ENCODE measurements at regions not wholly inside any gene's neighbourhood (a gene's known extent, or its start where the extent isn't known, plus 50 kb on each side); places are given as distances from the start of the nearest gene placed in this dataset.

DNA sequence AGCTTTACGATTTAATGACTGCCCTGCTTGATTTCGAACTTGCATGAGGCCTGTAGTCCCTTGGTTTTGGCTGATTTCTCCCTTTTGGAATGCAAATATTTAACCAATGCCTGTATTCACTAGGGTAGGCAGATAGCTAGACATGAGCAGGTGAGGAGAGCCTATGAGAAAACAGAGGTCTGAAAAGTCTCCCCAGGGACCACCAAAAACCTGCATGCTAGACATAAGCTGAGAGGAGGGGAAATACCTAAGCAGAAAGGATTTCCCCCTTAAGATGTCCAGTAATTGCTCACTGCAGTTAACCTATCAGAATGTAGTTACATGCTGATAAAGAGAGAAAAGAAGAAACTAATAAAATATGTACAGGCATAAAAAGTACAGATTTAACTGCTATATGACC lies 667.4 kb upstream of the SEMA6A start:
- Mint-ChIP-seq H3K27ac (ENCODE audit: unreplicated experiment) (no peak overlapping the region), H3K27me3 (ENCODE audit: low read depth) (no peaks in the 10 kb centered on the region), H3K9me3 (peaks cover 5% of the 10 kb centered on the region), H3K4me3 (no peak overlapping the region), H3K4me1 (peaks cover 28% of the 10 kb centered on the region), H3K36me3 (ENCODE audit: low read depth) (peaks cover 3% of the 10 kb centered on the region)
- no peak for DNase-seq (ENCODE audit: low read depth, low spot score)
- TF ChIP-seq, protein P1, sequence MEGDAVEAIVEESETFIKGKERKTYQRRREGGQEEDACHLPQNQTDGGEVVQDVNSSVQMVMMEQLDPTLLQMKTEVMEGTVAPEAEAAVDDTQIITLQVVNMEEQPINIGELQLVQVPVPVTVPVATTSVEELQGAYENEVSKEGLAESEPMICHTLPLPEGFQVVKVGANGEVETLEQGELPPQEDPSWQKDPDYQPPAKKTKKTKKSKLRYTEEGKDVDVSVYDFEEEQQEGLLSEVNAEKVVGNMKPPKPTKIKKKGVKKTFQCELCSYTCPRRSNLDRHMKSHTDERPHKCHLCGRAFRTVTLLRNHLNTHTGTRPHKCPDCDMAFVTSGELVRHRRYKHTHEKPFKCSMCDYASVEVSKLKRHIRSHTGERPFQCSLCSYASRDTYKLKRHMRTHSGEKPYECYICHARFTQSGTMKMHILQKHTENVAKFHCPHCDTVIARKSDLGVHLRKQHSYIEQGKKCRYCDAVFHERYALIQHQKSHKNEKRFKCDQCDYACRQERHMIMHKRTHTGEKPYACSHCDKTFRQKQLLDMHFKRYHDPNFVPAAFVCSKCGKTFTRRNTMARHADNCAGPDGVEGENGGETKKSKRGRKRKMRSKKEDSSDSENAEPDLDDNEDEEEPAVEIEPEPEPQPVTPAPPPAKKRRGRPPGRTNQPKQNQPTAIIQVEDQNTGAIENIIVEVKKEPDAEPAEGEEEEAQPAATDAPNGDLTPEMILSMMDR (conservative IDR thresholded peaks at IDR 0.05), result no peak

DNA sequence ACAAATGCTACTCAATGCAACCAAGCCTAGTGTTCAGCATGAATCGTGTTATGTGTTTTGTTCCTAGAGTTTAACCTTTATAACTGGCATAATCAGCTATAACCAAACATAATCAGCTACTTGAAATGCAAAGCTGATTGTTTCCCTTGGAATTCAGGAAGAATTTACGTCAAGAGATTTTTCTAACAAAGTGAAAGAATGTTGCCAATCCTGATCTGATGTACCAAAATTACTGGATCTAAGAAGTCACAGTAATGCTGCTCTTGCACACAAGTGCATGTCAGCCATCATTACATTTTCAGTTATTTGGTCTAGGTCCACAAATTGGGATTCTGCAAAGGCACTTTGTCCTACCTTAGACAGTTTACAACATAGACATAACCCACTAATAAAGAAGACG lies 662.3 kb upstream of the SEMA6A start:
- Mint-ChIP-seq H3K36me3 (ENCODE audit: low read depth) (peaks cover 3% of the 10 kb centered on the region), H3K4me1 (no peaks in the 10 kb centered on the region), H3K27ac (ENCODE audit: unreplicated experiment) (no peak overlapping the region), H3K27me3 (ENCODE audit: low read depth) (no peaks in the 10 kb centered on the region), H3K9me3 (peaks cover 5% of the 10 kb centered on the region), H3K4me3 (no peak overlapping the region)
- TF ChIP-seq, protein P1 (conservative IDR thresholded peaks at IDR 0.05), result no peak
- no peak for DNase-seq (ENCODE audit: low read depth, low spot score)

DNA sequence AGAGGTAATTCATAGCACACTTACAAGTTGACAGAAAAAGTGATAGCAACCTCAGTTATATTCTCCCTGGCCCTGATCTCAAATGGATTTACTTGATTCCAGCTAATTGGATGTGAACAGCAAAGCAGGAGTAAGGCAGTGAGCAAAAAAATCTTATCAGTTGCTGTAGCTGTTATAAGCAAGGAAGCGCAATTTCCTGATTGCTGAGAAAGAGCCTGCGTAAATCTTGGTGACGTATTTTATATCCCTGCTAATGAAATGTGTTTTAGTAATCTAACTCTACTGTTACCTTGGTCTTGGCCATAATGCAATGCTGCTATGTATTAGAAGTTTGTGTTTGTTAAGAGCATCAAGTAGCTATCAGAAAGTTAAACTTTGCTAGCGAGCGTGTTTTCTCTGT lies 661.2 kb upstream of the SEMA6A start:
- Mint-ChIP-seq H3K36me3 (ENCODE audit: low read depth) (peaks cover 2% of the 10 kb centered on the region), H3K4me1 (no peaks in the 10 kb centered on the region), H3K27me3 (ENCODE audit: low read depth) (no peaks in the 10 kb centered on the region), H3K4me3 (no peak overlapping the region), H3K27ac (ENCODE audit: unreplicated experiment) (no peak overlapping the region), H3K9me3 (peaks cover 3% of the 10 kb centered on the region)
- TF ChIP-seq, protein P1 (conservative IDR thresholded peaks at IDR 0.05), result no peak
- no peak for DNase-seq (ENCODE audit: low read depth, low spot score)

DNA sequence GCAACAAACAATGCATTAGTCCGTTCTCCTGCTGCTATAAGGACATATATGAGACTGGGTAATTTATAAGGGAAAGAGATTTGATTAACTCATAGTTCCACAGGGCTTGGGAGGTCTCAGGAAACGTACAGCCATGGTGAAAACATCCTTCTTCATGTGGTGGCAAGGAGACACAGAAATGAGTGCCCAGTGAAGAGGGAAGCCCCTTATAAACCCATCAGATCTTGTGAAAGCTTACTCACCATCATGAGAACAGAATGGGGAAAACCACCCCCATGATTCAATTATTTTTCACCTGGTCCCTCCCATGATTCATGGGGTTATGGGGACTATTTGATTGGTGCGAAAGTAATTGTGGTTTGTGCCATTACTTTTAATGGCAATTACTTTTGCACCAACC lies 655.8 kb upstream of the SEMA6A start:
- H3K4me1 Mint-ChIP-seq, result no peaks in the 10 kb centered on the region
- no peak for DNase-seq (ENCODE audit: low read depth, low spot score)
- peaks cover 2% of the 10 kb centered on the region for H3K9me3 Mint-ChIP-seq
- TF ChIP-seq, protein P1 (conservative IDR thresholded peaks at IDR 0.05), result no peak
- no peak overlapping the region for H3K27ac Mint-ChIP-seq (ENCODE audit: unreplicated experiment)
- H3K27me3 Mint-ChIP-seq (ENCODE audit: low read depth), result no peaks in the 10 kb centered on the region
- no peaks in the 10 kb centered on the region for H3K36me3 Mint-ChIP-seq (ENCODE audit: low read depth)
- H3K4me3 Mint-ChIP-seq, result no peak overlapping the region

DNA sequence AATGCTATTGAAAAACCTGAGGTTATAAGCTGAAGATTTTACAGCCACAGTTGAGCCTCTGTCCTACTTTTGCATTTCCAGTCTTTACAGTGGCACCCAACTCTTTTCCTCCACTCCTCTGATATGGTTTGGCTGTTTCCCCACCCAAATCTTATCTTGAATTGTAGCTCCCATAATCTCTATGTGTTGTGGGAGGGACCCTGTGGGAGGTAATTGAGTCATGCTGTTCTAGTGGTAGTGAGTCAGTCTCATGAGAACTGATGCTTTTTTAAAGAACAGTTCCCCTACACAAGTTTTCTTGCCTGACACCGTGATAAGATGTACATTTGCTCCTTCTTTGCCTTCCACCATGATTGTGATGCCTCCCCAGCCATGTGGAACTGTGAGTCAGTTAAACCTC lies 646.1 kb upstream of the SEMA6A start:
- TF ChIP-seq, protein P1 (conservative IDR thresholded peaks at IDR 0.05), result no peak
- H3K27ac Mint-ChIP-seq (ENCODE audit: unreplicated experiment), result no peak overlapping the region
- DNase-seq (ENCODE audit: low read depth, low spot score), result no peak
- H3K4me1 Mint-ChIP-seq, result peaks cover 13% of the 10 kb centered on the region
- H3K9me3 Mint-ChIP-seq, result peaks cover 3% of the 10 kb centered on the region
- H3K4me3 Mint-ChIP-seq, result no peak overlapping the region
- H3K27me3 Mint-ChIP-seq (ENCODE audit: low read depth), result no peaks in the 10 kb centered on the region
- no peaks in the 10 kb centered on the region for H3K36me3 Mint-ChIP-seq (ENCODE audit: low read depth)

DNA sequence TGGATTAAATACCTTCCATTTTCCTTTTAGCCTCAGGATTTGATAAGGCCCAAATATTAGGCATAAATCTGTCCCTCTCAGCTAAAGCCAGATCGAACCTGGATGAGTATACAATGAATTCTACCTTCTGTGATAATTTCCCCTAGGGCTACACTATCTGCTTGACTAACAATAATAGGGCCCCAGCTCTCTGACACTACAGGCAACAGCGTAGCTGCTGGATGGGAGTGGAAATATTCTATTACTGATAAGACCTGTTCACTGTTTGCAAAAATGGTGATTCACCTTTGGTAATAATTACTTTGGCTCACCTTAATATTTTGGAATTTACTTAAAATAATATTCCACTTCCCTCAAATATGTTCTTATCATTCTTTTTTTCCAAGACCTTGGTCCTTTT lies 644.2 kb upstream of the SEMA6A start:
- H3K4me1 Mint-ChIP-seq, result peaks cover 13% of the 10 kb centered on the region
- no peaks in the 10 kb centered on the region for H3K27me3 Mint-ChIP-seq (ENCODE audit: low read depth)
- peaks cover 3% of the 10 kb centered on the region for H3K9me3 Mint-ChIP-seq
- H3K36me3 Mint-ChIP-seq (ENCODE audit: low read depth), result no peaks in the 10 kb centered on the region
- TF ChIP-seq, protein P1 (conservative IDR thresholded peaks at IDR 0.05), result no peak
- no peak overlapping the region for H3K27ac Mint-ChIP-seq (ENCODE audit: unreplicated experiment)
- H3K4me3 Mint-ChIP-seq, result no peak overlapping the region
- DNase-seq (ENCODE audit: low read depth, low spot score), result no peak

Data from neural crest cell (in vitro differentiated cells).